HCT116 (cell line): ENCODE measurements at regions not wholly inside any gene's neighbourhood (a gene's known extent, or its start where the extent isn't known, plus 50 kb on each side); places are given as distances from the start of the nearest gene placed in this dataset.
"Not testable (repeated sequence)": the region's sequence is repeated elsewhere in the genome, so short reads cannot be mapped to it uniquely, and the experiment has no call there.

Experiments
- ATF3 ChIP-seq: IDR thresholded peaks from 2 replicates; pipeline ENCODE4 v1.6.1; 2012
- CTCF ChIP-seq, 3 experiments: fragments of 200-600 bp in 1 of 3; sonication (generic) in 1 of 3; IDR thresholded peaks in 2 of 3; conservative IDR thresholded peaks in 1 of 3; 2 replicates each; pipeline ENCODE4 v1.5.1; 2012 to 2017; ENCODE audit warnings: low read depth in 2 of 3, low read length in 2 of 3, antibody characterized with exemption in 1 of 3, borderline replicate concordance in 1 of 3, control low read depth in 1 of 3, mild to moderate bottlenecking in 1 of 3, mixed read lengths in 1 of 3, mixed run types in 1 of 3, moderate library complexity in 1 of 3; ENCODE audit not compliant: insufficient read depth in 1 of 3
- EGR1 ChIP-seq: IDR thresholded peaks from 2 replicates; pipeline ENCODE4 v1.6.1; 2012; ENCODE audit warnings: low read depth
- EZH2 ChIP-seq: fragments of 200-600 bp; sonication (generic); IDR thresholded peaks from 2 replicates; pipeline ENCODE4 v1.6.1; 2017; ENCODE audit warnings: antibody characterized with exemption, mixed run types
- POLR2A ChIP-seq: IDR thresholded peaks from 2 replicates; pipeline ENCODE4 v1.7.0; 2011; ENCODE audit warnings: borderline replicate concordance; ENCODE audit not compliant: insufficient read depth, insufficient read length; ENCODE audit errors: extremely low read depth
- POLR2AphosphoS5 ChIP-seq: IDR thresholded peaks from 2 replicates; pipeline ENCODE4 v1.6.1; 2011; ENCODE audit warnings: mild to moderate bottlenecking, low read depth, low read length, moderate library complexity

GRCh38 chr14:105678057-105678456, 151.7 kb downstream of the TMEM121 start:
- not testable (repeated sequence) for TF ChIP-seq CTCF (IDR thresholded peaks at IDR 0.05 in 2 of 3, conservative IDR thresholded peaks at IDR 0.05 in 1 of 3; ENCODE audit: borderline replicate concordance in 1 of 3, insufficient read depth in 1 of 3, low read depth in 2 of 3, low read length in 2 of 3); POLR2A; EZH2; POLR2AphosphoS5; EGR1; ATF3
